Epithelial cell of esophagus (primary cell): ENCODE measurements at regions not wholly inside any gene's neighbourhood (a gene's known extent, or its start where the extent isn't known, plus 50 kb on each side); places are given as distances from the start of the nearest gene placed in this dataset.
A peak's percentile ranks its signal among the peaks of the same experiment; 100 is the strongest.

Source experiments
- DNase-seq: peaks from one replicate; pipeline ENCODE4 v3.0.0; 2010; ENCODE audit warnings: low read depth
- H3K4me3 ChIP-seq: 2 replicates; pipeline ENCODE4 v1.5.1; 2011; ENCODE audit warnings: mild to moderate bottlenecking, low read length, control low read depth
- TF ChIP-seq, protein P1 (sequence below): IDR thresholded peaks from 2 replicates; pipeline ENCODE4 v1.5.1; 2011; ENCODE audit warnings: low read depth, mild to moderate bottlenecking, low read length, control low read depth, inconsistent platforms; ENCODE audit not compliant: insufficient read depth; ENCODE audit errors: missing control alignments

- DNase-seq: no peak
- no peak overlapping the region for H3K4me3 ChIP-seq
- TF ChIP-seq, protein P1, sequence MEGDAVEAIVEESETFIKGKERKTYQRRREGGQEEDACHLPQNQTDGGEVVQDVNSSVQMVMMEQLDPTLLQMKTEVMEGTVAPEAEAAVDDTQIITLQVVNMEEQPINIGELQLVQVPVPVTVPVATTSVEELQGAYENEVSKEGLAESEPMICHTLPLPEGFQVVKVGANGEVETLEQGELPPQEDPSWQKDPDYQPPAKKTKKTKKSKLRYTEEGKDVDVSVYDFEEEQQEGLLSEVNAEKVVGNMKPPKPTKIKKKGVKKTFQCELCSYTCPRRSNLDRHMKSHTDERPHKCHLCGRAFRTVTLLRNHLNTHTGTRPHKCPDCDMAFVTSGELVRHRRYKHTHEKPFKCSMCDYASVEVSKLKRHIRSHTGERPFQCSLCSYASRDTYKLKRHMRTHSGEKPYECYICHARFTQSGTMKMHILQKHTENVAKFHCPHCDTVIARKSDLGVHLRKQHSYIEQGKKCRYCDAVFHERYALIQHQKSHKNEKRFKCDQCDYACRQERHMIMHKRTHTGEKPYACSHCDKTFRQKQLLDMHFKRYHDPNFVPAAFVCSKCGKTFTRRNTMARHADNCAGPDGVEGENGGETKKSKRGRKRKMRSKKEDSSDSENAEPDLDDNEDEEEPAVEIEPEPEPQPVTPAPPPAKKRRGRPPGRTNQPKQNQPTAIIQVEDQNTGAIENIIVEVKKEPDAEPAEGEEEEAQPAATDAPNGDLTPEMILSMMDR: no peak
Measured at GRCh38 chr12:33589576-33590114, 150.0 kb upstream of the SYT10 start.

DNA sequence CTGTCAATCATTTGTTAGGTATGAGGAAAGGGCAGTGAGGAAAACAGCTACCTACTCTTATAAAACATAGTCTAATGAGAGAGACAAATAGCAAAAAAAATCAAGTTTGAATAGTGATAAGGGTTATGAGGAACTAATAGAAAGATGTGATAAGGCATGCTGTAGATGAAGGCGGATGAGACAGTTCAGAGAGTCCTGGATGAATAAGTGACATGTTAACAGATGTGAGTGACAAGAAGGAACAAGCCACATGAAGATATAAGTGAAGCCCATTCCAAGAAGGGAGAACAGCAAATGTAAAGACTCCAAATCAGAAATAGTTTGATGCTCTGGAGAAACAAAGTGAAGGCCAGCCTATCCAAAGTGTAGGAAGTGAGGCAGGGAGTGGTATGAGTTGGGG, 154.1 kb upstream of the SYT10 start:
- no peak overlapping the region for H3K4me3 ChIP-seq
- TF ChIP-seq, protein P1: no peak
- DNase-seq: no peak

- TF ChIP-seq, protein P1: no peak
- DNase-seq: peak; percentile 6
- H3K4me3 ChIP-seq: no peak overlapping the region
Measured at GRCh38 chr12:33596061-33596460, 156.4 kb upstream of the SYT10 start.

GRCh38 chr12:33596814-33597213, 157.2 kb upstream of the SYT10 start:
- DNase-seq: no peak
- TF ChIP-seq, protein P1: no peak
- no peak overlapping the region for H3K4me3 ChIP-seq

- DNase-seq: no peak
- TF ChIP-seq, protein P1: no peak
- H3K4me3 ChIP-seq: no peak overlapping the region
Measured at GRCh38 chr12:33602515-33602914, 162.9 kb upstream of the SYT10 start.

- TF ChIP-seq, protein P1: peak; percentile 66
- peak; percentile 61 for DNase-seq
- H3K4me3 ChIP-seq: no peak overlapping the region
Measured at GRCh38 chr12:33605757-33606156, 166.1 kb upstream of the SYT10 start.

- TF ChIP-seq, protein P1: no peak
- H3K4me3 ChIP-seq: no peak overlapping the region
- DNase-seq: no peak
Measured at GRCh38 chr12:33609910-33610309, 170.3 kb upstream of the SYT10 start.
